ENCODE measurements at regions not wholly inside any gene's neighbourhood (a gene's known extent, or its start where the extent isn't known, plus 50 kb on each side); places are given as distances from the start of the nearest gene placed in this dataset.
A peak's percentile ranks its signal among the peaks of the same experiment; 100 is the strongest.

DNA sequence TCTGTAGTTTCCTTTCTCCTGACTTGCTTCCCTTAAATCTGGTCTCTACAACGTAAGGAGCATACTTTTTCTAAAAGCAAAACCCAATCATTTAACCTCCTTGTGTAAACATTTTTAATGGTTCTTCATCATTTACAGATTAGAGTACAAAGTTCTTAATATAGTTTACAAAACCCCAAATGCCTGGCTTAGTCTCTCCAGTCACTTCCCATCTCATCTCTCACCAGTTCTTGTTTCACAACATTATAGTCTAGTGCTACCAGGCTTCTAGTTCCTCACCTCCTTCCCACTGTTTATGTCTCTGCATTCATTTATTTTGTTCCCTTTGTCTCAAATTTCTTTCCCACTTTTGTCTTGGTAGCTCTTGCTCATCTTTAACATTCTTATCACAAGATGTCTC lies 168.4 kb downstream of the FASLG start:
- DNase-seq (no peak), ATAC-seq (ENCODE audit: low read depth) (no peak)
- peaks cover 4% of the 10 kb centered on the region for H3K4me1 Mint-ChIP-seq
- no peaks in the 10 kb centered on the region for H3K9me3 Mint-ChIP-seq
- intact Hi-C loops (cut with micrococcal nuclease) = no loop called here
- H3K4me3 Mint-ChIP-seq = no peak overlapping the region
- H3K36me3 Mint-ChIP-seq (ENCODE audit: low read depth) = no peaks in the 10 kb centered on the region
- no peaks in the 10 kb centered on the region for H3K27me3 Mint-ChIP-seq
- ChIA-PET POLR2A (interaction anchor here (0.6 kb wide), 1 partner anchor 1079 kb away, joined by 3 read pairs; no protein-coding TSS in a partner anchor), CTCF (interaction anchor here (0.6 to 5.1 kb wide), 9 partner anchors 40 to 602 kb away, joined by 3 to 174 read pairs (median 7); partner anchors contain the start of gene TNFSF4)
- H3K27ac Mint-ChIP-seq = no peak overlapping the region
- TF ChIP-seq, protein P1, sequence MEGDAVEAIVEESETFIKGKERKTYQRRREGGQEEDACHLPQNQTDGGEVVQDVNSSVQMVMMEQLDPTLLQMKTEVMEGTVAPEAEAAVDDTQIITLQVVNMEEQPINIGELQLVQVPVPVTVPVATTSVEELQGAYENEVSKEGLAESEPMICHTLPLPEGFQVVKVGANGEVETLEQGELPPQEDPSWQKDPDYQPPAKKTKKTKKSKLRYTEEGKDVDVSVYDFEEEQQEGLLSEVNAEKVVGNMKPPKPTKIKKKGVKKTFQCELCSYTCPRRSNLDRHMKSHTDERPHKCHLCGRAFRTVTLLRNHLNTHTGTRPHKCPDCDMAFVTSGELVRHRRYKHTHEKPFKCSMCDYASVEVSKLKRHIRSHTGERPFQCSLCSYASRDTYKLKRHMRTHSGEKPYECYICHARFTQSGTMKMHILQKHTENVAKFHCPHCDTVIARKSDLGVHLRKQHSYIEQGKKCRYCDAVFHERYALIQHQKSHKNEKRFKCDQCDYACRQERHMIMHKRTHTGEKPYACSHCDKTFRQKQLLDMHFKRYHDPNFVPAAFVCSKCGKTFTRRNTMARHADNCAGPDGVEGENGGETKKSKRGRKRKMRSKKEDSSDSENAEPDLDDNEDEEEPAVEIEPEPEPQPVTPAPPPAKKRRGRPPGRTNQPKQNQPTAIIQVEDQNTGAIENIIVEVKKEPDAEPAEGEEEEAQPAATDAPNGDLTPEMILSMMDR (IDR thresholded peaks at IDR 0.05) = no peak

DNA sequence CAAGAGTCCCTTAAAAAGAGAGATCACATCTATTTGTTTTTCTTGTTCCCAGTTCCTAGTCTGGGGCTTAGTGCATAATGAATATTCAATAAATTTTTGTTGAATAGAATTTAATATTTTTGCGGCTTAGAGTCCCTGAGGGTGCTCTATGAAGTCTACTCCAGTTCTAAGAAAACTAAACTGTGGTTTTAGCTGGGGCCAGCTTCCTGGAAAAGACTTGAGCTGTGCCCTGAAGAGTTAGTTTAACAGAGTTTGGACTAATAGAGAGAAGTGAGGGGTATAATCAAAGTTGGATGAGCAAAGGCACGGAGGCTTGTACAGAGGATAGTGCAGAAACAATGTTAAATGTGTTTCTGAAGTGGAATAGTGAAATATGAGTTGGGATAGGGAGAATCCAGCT lies 168.9 kb downstream of the FASLG start:
- Mint-ChIP-seq H3K4me1 (peaks cover 7% of the 10 kb centered on the region), H3K36me3 (ENCODE audit: low read depth) (no peaks in the 10 kb centered on the region), H3K4me3 (no peak overlapping the region), H3K27ac (no peak overlapping the region), H3K27me3 (no peaks in the 10 kb centered on the region), H3K9me3 (no peaks in the 10 kb centered on the region)
- TF ChIP-seq, protein P1 (IDR thresholded peaks at IDR 0.05) = no peak
- POLR2A ChIA-PET = no interaction called here
- intact Hi-C loops (cut with micrococcal nuclease) = no loop called here
- DNase-seq = no peak
- no peak for ATAC-seq (ENCODE audit: low read depth)
- CTCF ChIA-PET = interaction anchor here (0.6 to 5.1 kb wide), 5 partner anchors 41 to 602 kb away, joined by 3 to 174 read pairs (median 21); no protein-coding TSS in a partner anchor

DNA sequence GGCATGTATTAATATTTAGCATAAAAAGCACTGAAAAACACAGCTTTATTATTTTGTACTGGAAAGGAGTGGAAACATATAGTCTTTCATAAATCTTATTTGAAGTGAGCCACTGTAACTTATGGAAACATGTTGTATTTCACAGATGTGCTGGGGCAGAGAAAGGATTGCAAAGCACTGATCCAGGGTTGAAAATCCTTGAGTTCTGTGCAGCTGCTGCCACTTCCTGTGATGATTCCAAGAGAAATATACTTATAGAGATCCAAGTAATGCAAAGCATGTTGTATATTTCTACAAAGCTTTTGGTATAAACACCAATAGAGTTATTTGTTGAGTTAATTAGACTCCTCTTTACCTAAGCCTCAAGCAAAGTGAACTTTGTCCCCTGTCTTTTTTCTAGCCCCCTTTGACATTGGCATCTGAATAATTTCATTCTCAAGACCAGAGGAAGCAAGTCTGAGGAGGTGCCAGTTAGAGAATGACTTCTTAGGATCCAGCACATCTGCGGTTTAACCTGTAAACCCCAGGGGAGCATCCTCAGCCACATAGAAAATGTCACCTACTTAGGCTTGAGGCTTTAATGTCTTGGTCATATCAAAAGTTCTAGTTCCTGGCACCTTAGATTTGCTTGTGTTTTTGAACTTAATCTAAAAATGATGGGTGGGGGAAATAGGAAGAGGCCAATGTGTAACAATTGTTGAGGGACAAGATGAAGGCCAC lies 173.3 kb downstream of the FASLG start:
- no peak for DNase-seq
- H3K4me1 Mint-ChIP-seq = peaks cover 8% of the 10 kb centered on the region
- TF ChIP-seq, protein P1 (IDR thresholded peaks at IDR 0.05) = no peak
- CTCF ChIA-PET = no interaction called here
- H3K36me3 Mint-ChIP-seq (ENCODE audit: low read depth) = no peaks in the 10 kb centered on the region
- no peak overlapping the region for H3K27ac Mint-ChIP-seq
- no peaks in the 10 kb centered on the region for H3K9me3 Mint-ChIP-seq
- H3K27me3 Mint-ChIP-seq = peaks cover 4% of the 10 kb centered on the region
- no peak overlapping the region for H3K4me3 Mint-ChIP-seq
- peak; percentile 56 for ATAC-seq (ENCODE audit: low read depth)
- intact Hi-C loops (cut with micrococcal nuclease) = no loop called here
- POLR2A ChIA-PET = no interaction called here

DNA sequence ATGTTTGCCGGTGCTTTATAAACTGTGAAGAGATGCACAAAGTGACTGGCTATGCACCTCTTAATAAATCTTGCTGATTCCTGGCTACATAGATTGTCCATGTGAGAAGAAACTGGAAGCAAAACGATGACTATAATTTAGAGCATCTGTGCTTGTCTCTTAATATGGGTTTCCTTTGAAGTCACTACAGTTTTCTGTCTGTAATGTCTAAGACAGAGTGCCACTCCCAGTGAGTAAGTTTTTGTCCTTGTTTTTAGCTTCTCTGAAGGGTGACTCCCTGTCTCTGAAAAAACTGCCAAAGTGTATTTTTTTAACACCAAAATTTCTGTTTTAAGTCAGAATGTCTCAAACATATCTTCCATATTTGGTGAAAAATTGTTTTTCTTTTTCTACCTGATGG lies 175.1 kb downstream of the FASLG start:
- intact Hi-C loops (cut with micrococcal nuclease) = no loop called here
- H3K4me3 Mint-ChIP-seq = no peak overlapping the region
- H3K4me1 Mint-ChIP-seq = peaks cover 8% of the 10 kb centered on the region
- TF ChIP-seq, protein P1 (IDR thresholded peaks at IDR 0.05) = no peak
- no peak for ATAC-seq (ENCODE audit: low read depth)
- no peaks in the 10 kb centered on the region for H3K9me3 Mint-ChIP-seq
- ChIA-PET CTCF (no interaction called here), POLR2A (no interaction called here)
- H3K36me3 Mint-ChIP-seq (ENCODE audit: low read depth) = no peaks in the 10 kb centered on the region
- H3K27ac Mint-ChIP-seq = no peak overlapping the region
- peaks cover 4% of the 10 kb centered on the region for H3K27me3 Mint-ChIP-seq
- no peak for DNase-seq

DNA sequence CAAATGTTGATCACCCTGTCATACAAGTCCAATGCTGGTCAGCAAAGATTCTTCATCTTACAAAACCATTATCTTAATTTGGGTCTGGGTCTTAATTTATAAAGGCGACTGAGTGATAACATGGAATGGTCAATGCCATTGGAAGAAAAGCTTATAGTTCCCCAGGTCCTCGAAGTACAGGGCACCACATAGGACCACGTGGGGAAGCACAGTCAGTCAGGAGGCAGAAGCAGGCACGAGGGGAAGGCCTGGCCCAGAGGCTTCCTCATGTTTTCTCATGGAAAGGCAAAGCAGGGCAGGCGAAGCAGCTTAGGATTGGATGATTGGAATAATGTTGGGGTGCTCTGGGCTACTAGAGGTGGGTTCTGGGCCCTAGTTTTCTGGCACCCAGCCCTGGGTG lies 175.7 kb downstream of the FASLG start:
- H3K4me3 Mint-ChIP-seq = no peak overlapping the region
- no peak overlapping the region for H3K27ac Mint-ChIP-seq
- peaks cover 4% of the 10 kb centered on the region for H3K27me3 Mint-ChIP-seq
- ChIA-PET CTCF (interaction anchor here (3.4 kb wide), 1 partner anchor 9 kb away, joined by 11 read pairs; no protein-coding TSS in a partner anchor), POLR2A (no interaction called here)
- H3K36me3 Mint-ChIP-seq (ENCODE audit: low read depth) = no peaks in the 10 kb centered on the region
- H3K4me1 Mint-ChIP-seq = peaks cover 8% of the 10 kb centered on the region
- ATAC-seq (ENCODE audit: low read depth) = no peak
- intact Hi-C loops (cut with micrococcal nuclease) = no loop called here
- DNase-seq = no peak
- TF ChIP-seq, protein P1 (IDR thresholded peaks at IDR 0.05) = no peak
- H3K9me3 Mint-ChIP-seq = no peaks in the 10 kb centered on the region

Data from activated B cell treated with CpG ODN at 0.5 μM for 24 hours (primary cell).